HG03575 (cell line): ENCODE measurements at regions not wholly inside any gene's neighbourhood (a gene's known extent, or its start where the extent isn't known, plus 50 kb on each side); places are given as distances from the start of the nearest gene placed in this dataset.
"Not testable (repeated sequence)": the region's sequence is repeated elsewhere in the genome, so short reads cannot be mapped to it uniquely, and the experiment has no call there.

Experiments used
- ATAC-seq: cut with Tn5 transposase; IDR thresholded peaks from one replicate; pipeline ENCODE4 v1.9.1; 2021; ENCODE audit not compliant: unreplicated experiment, insufficient number of reproducible peaks, low FRiP score; ENCODE audit errors: extremely low read depth

- no peak for ATAC-seq
Measured at GRCh38 chr9:81314490-81314889, 374.9 kb downstream of the TLE1 start.

- no peak for ATAC-seq
Measured at GRCh38 chr9:81313877-81314276, 375.5 kb downstream of the TLE1 start.

DNA sequence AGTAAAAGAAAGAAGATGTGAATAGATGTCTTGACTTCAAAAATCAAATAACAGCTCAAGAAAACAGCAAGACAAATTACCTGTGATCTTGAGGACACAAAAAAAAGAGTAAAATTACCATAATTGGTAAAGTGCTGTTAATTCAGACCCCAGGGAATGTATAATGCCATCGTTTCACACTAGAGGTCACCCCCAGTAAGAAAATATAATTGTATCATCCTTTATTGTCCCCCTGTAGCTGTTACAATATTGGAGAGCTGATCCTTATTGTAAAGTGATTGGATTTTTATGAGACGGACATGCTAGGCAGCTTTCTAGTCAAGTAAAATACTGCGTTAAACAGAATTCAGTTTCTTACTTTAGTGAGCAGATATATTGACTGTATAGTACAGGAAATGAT, 377.0 kb downstream of the TLE1 start:
- no peak for ATAC-seq

DNA sequence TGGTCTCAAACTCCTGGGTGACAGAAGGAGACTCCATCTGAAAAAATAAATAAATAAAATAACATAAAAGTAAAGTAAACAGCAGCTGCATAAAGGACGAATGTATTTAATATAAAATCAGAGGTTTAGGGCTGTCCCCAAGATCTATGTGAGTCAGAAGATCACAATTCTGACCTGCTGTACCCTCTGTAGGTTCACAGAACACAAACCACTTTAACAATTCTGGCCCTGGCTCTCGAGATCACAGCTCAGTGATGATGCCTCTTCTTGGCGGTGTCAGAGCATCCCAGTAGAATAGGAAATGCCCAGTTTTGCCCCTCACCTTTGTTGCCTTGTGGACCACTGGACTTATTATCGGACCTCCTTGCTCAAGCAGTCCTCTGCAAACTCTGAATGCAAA, 380.9 kb downstream of the TLE1 start:
- no peak for ATAC-seq

- ATAC-seq, result not testable (repeated sequence)
Measured at GRCh38 chr9:81307791-81308190, 381.6 kb downstream of the TLE1 start.

DNA sequence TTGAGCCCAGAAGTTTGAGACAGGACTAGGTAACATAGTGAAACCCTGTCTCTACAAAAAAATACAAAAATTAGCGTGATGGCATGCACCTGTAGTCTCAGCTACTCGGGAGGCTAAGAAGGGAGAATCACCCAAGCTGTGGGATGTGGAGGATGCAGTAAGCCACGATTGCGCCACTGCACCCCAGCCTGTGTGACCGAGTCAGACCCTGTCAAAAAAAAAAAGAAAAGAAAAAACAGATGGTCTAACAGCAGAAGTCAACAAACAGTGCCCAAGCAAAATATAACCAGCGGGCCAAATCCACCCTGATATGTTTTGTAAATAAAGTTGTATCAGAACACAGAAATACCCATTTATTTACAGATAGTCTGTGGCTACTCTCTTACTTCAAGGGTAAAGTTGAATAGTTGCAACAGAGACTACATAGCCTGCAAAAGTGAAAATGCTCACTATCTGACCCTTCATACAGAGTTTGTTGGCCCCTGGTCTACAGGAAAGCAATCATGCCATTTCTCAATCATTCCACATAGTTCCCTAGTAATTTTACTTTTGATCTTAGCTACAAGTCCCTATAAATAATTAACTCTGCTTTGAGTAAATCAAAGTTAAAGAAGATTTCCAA, 383.7 kb downstream of the TLE1 start:
- ATAC-seq, result no peak

- no peak for ATAC-seq
Measured at GRCh38 chr9:81303658-81304057, 385.7 kb downstream of the TLE1 start.

DNA sequence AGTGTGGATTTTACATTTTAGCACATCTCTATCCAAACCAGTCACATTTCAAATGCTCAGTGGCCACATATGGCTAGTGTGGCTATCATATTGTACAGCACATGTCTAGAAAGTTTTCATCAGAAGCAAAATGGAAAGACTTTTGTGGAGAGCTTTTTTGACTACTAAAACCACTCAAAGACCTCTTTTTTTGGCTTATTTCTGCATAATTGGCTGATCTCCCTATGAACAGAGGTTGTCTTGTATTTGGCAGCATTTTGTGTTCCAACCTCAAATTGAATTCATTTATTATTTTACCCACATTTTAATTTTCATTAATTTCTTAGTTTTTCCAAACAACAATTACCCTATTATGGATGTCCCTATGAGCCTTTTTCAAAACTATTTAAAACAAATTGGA, 395.7 kb downstream of the TLE1 start:
- no peak for ATAC-seq

DNA sequence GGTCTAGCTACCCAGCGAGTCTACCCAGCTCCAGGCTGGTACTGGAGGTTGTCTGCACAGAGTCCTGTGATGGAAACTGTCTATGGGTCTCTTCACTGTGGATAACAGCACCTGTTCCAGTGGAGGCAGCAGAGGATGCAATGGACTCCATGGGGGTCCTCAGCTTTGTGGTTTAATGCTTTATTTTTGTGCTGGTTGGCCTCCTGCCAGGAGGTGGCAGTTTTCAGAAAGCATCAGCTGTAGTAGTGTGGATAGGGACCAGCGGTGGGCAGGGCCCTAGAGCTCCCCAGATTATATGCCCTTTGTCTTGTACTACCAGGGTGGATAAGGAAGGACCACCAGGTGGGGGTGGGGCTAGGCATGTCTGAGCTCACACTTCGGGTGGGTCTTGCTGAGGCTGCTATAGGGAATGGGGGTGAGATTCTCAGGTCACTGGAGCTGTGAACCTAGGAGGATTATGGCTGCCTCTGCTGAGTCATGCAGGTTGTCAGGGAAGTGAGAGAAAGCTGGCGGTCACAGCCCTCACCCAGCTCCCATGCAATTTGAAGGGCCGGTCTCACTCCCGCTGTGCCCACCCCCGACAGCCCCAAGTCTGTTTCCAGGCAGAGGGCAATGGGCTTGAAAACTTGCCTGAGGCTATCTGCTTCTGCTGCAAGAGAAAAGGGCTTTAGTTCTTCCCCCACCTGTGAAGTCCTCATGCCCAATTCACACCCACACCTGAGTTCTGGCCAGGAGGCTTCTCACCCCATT, 397.1 kb downstream of the TLE1 start:
- no peak for ATAC-seq

- no peak for ATAC-seq
Measured at GRCh38 chr9:81289622-81290021, 399.7 kb downstream of the TLE1 start.

GRCh38 chr9:81268048-81268447, 421.3 kb downstream of the TLE1 start:
- no peak for ATAC-seq

GRCh38 chr9:81266674-81267073, 422.7 kb downstream of the TLE1 start:
- ATAC-seq, result no peak

DNA sequence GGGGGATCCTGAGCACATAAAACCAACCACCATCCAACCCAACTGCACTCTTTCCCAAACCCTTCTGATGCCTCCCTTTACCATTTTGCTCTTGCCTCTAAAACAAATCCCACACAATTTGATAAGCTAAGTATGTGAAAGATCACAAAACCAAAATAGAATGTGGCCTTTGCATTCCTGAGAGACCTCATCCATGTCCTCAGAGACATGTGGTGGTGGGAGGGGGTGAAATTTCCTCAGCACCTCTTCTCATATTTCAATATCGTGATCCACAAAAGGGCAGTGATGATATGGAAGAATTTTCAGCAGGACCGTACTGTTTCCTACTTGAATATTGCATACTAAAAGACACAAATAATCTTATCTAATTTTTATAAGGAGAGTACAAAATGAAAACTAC, 423.3 kb downstream of the TLE1 start:
- ATAC-seq, result no peak

GRCh38 chr9:81264516-81264915, 424.8 kb downstream of the TLE1 start:
- no peak for ATAC-seq

GRCh38 chr9:81259896-81260295, 429.5 kb downstream of the TLE1 start:
- no peak for ATAC-seq

- ATAC-seq, result no peak
Measured at GRCh38 chr9:81256368-81256767, 433.0 kb downstream of the TLE1 start.

DNA sequence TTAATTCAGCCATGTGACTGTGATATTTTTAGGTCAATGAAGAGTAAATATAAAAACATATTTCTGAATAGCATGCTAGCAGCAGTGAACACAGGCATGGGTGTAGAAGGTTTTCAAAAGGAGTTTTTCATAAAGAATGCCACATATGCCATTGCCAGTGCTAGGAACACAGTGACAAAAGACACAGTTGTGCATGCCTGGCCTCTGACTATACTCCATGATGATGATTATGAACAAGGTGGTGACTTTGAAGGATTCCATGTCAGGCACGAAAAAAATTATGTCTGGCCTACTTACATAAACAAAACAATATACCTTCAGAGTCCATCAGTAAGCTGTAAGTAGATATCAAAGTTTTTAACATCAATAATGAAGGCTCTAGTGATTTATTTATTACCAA, 438.7 kb downstream of the TLE1 start:
- no peak for ATAC-seq

DNA sequence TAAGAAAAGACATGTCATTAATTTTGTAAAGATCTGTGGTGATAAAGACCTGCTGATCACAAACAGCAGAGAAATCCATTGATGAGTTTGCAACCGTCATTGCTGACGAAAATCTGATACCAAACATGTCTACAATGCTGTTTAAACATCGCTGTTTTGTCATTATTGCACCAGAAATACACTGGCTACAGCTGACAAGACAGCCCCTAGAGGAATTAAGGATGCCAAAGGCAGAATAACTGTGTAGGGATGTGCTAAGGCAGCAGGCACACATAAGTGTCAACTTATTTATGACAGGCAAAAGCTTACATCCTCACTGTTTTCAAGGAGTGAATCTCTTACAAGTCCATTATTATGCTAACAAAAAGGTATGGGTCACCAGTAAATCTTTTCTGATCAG, 439.3 kb downstream of the TLE1 start:
- ATAC-seq, result no peak

GRCh38 chr9:81245254-81245956, 443.9 kb downstream of the TLE1 start:
- ATAC-seq, result no peak

GRCh38 chr9:81244631-81245030, 444.7 kb downstream of the TLE1 start:
- no peak for ATAC-seq
